ACHN (cell line): ENCODE measurements at regions not wholly inside any gene's neighbourhood (a gene's known extent, or its start where the extent isn't known, plus 50 kb on each side); places are given as distances from the start of the nearest gene placed in this dataset.

Source experiments
- DNase-seq: peaks from one replicate; pipeline ENCODE4 v3.0.0-alpha.2; 2015
- in situ Hi-C: cut with HindIII; loops from 2 replicates; pipeline ENCODE4 v1.10.0; 2017; ENCODE audit warnings: low sequenced_read_pairs, low pct_ligation_motif_present, low pct_unique_long_range_greater_than_20kb

DNA sequence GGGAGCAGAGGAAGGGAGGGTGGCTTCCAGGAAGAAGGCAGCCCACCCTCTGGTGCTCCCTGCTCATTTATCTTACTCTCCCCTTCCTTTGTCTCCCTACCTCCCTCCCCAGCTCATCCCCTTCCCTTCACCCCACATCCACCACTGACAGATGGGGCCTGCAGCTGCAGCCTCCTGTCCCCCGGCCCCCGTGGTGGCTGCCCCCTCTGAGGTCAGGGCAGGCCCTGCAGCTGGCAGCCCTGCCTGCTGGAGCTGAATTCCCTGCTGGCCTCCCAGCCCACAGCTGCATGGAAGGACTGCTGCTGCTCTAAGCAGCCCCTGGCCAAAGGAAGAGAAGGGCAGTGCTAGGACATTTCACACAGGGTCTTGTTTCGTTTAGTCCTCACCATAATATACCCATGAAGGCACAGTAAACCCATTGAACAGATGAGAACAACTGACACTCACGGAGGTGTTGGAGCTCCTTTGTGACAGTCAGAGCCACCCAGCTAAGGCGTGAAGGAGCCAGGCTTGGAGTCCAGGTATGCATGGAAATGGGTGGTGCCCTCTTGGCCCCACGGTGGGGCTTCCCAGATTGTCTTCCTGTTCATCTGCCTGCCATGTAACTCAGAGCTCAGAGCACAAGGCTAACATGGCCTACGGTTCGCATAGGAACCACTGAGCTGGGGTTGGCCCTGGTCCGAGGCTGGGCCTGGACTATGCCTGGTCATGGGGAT lies 121.7 kb upstream of the PRR20G start:
- in situ Hi-C loops = no loop called here
- DNase-seq = no peak

DNA sequence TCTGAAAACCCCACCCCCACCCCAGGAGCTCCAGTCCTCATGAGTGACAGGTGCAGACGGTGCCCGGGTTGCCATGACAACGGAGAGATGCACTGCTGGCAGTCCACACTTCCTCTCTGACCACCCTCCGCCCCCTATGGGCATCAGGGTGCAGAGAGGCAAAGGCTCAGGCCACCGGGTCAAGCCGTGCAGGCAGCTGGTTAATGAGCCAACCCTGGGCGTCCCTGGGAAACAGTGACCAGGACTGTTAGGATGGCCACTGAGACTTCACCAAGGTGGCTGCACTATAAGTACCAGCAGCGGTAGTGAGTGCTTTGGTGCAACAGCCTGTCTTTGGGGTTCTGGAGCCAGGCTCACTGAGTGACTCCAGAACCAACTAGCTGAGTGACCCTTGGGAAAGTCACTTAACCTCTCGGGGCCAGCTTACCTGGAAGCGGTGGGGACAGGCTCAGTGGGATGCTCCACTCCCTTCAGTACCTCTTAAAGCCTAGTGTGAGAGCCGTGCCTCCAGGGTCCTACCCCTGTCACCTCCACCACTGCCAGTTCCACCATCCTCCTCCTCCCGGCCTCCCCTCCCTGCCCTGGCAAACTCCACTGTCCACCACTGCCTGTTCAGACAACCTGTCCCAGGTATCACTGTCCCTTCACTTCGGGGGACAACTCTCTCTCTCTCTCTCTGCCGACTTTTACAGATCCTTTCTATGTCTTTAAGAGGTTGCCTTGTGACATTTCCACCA lies 121.0 kb upstream of the PRR20G start:
- no peak for DNase-seq

DNA sequence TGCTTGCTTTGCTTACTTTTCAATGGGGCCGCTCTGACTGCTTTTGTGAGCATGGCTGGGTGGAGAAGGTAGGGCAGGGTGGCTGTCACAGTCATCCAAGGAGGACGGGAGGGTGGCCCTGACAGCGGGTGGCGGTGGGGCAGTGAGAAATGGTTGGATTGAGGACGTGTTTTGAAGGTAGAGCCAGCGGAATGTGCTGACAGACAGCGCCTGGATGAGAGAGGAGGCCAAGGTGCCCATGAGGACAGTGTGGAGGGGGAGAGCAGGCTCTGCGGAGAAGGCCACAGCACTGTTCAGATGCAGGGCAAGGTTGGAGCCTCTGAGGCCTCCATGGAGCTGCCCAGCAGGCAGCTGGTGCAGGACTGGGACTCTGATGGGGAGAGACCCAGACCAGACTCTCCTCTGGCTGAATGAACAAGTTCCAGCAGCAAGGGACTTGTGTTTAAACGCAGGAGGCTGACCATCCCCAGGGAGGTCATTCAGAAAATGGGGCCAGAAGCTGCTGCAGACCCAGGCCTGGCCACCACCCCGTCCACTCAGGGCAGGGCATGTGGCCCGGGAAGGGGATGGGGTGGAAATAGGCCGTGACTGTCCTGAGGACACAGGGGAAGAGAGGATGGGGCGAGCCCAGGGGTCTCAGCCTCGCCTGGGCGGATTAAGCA lies 120.3 kb upstream of the PRR20G start:
- no peak for DNase-seq
- in situ Hi-C loops = no loop called here

More for the DNA sequence above, 121.0 kb upstream of the PRR20G start:
- in situ Hi-C loops = no loop called here

DNA sequence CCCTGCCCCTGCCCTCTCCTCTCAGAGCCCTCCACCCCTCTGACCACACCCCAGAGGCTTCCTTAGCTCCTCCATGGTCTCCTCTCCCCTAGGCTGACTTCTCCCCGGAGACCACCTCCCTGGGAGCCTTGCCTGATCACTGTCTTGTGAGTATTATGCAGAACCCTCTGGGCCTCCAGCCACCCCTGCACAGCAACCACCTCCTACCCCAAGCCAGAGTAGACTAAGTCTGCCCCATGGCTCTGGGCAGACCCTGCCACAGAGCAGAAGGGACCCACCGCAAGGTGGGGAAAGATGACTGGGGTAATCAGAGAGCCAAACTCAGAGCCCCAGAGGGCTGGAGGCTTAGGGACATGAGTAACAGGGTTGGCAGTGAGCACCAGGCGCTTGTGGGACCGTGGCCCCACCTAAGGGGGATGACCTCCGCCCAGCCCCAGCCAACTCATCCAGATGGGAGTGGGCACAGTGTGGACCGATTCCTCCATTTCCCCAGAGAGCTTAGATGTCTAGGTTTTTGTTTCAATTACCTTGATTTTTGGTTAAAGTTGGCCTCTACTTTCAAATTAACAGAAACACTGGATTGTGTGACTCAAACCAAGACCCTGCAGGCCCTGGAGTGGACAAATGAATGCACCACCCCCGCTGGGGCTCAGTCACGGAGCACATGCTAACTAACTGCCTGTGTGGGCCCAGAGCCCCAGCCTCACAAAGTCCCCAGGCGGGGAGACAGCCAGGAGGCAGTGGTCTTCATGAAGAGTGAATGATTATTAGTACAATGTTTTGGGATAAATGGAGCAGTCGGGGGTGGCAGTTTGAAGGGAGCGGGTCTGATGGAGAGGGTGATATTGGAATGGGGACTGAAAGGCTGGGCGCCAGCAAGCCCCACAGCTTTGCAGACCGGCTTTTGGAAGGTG lies 119.4 kb upstream of the PRR20G start:
- in situ Hi-C loops = no loop called here
- DNase-seq = no peak

DNA sequence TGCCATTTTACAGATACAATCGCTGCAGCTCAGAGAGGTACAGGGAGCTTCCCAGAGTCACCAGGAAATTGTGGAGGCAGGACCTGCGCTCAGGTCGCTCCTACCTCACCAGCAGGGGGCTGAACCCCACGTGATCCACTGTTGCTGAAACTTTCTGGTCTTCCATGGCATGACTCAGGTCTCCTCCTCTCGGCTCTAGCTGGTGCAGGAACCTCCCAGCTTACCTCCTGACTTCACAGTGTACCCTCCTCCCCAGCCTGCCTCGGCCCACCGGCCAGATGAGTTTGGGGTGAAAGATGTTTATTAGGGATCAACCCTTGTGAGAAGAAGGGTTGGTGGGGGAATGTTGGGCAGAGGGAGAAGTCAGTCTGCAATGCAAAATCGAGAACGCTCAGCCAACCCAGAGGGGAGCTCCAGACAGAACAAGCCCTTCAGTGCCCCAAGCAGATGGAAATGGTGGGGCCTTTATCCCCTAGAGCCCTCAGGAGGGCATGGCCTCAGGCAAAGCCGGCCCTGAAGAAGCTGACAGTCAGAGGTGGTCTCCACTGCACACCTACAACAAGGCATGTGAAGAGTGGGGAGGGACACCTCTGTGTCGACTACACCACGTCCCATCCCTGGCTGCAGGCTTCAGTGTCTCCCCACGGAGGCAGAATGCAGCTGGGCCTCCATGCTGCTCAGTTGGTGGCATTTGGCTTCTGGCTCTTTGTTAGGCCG lies 118.6 kb upstream of the PRR20G start:
- DNase-seq = peak; percentile 44

DNA sequence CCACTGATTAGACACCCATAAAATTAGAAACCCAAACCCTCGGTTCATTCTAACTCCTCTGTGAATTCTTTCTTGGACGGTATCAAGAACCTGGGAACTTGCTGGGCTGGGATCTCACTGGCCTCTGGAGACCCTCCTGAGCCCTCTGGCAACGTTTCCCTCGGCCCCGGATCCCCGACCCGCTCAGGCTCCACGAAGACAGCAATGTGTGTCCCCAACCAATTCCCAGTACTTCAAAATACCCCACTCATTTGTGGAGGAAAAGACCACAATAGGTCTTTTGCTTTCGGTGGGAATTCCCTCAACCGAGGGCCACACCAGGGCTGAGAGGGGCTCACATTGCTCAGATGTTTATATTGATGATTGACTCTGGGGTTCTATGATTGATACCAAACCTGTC lies 117.9 kb upstream of the PRR20G start:
- DNase-seq = no peak
- in situ Hi-C loops = no loop called here

More for the DNA sequence above, 118.6 kb upstream of the PRR20G start:
- in situ Hi-C loops = no loop called here

DNA sequence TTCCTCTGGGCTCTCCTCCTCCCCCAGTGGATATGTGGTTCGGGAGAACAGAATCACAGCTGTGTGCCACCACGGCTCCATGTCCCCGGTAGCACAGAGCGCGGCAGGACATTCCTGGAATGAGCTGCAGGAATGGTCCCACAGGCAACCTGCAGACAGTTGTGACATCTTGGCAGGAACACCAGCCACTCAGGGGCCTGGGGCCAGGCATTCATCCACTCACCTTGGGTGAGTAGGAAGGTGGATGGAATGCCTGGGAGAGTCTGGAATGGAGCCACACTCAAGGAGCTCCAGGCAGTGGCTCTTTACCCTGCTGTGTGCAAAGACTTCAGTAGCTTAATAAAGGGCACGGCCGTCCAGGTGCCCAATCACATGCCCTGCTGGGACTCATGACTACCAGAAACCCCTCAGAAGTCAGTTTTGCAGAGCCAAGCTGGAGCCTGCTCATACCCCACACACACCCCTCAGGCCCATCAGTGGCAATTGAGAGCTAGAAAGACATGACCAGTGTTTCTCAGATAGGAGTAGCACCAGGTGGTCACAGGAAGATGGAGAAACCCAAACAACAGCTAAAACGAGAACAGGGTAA lies 117.3 kb upstream of the PRR20G start:
- in situ Hi-C loops = no loop called here
- DNase-seq = no peak

DNA sequence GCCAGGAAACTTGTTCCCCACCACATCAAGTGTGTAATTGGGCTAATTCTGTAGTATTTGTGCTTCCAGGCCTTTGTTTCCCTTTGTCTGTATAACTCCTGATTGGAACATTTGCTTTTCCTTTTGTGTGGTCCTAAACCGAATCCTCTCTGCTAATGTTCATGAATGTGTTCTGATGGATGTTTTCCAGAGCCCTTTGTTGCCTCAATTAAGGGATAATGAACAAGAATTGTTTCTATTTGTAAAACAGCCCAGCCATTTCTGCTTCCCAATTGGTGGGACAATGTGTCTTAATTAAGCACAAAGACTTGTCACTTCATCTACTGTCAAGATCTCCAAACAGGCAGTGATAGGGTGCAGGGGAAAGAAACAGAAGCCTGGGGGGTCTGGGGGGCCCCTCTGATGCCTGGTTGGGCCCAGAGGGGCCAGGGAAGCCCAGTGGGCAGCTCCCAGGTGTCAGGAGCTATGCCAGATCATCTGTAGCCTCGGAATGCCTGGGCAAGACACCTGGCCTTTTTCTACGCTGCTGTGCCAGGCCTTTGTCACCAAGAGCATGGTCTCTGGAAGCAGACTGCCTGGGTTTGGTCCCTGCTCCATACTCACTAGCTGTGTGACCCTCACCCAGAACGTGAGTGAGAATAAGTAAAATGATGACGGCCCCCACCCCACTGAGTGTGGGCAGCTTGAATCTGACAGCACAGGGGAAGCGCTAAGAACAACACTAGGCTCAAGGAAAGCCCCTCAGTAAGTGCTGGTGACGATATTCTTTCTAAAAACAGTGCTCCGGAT lies 116.6 kb upstream of the PRR20G start:
- in situ Hi-C loops = no loop called here
- no peak for DNase-seq

DNA sequence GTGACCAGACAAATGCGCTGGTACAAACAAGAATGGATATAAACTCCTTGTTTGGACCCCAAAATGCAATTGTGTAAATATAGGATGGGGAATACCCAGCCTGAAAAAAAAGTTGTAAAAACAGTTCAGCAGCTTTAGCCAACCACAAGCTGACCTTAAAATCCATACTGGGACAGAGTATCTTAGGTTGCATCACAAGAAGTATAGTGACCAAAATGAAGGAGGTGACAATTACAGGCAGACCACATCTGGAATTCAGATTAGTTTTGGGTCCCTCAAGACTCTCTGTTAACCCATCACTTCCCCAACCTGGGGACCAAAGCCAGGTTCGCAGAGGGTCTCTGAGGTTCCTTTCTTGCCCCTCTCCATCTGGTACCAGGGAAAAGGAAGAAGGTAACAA lies 115.9 kb upstream of the PRR20G start:
- DNase-seq = no peak
- in situ Hi-C loops = no loop called here

DNA sequence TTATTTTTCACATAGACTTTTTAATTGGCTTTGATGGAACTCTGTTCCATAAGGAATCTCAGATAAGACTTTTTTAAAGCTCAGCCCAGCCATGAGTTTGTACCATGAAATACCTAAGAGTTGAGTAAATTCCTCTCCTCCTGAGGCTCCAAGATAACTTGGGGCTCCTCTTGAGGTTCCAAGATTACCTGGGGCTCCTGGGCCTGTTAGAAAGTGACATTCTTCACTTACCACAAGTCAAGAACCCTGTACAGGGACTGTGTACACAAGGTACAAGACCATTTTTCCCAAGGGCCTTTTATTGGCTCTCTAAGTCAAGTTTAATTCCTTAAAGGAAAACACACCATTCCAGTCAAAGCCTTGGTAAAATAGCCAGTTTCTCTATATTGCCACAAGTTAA lies 111.3 kb upstream of the PRR20G start:
- in situ Hi-C loops = no loop called here
- no peak for DNase-seq

DNA sequence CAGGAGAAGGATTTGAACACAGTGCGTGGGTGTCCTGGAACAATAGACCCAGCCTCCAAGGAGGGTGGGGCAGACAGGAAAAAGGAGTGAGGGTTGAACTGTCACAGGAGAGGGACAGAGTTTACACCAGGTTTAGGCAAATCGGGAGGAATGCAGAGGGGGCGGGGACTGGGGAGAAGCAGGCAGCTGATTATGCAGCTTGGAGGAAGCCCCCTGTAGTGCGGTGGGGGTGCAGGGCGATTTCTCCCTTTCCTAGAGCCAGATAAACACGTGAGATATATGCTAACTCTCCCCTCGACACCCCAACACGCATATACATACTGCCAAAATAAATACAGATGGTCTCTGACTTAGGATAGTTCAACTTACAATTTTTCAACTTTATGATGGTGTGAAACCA lies 108.6 kb upstream of the PRR20G start:
- DNase-seq = no peak
- in situ Hi-C loops = no loop called here

DNA sequence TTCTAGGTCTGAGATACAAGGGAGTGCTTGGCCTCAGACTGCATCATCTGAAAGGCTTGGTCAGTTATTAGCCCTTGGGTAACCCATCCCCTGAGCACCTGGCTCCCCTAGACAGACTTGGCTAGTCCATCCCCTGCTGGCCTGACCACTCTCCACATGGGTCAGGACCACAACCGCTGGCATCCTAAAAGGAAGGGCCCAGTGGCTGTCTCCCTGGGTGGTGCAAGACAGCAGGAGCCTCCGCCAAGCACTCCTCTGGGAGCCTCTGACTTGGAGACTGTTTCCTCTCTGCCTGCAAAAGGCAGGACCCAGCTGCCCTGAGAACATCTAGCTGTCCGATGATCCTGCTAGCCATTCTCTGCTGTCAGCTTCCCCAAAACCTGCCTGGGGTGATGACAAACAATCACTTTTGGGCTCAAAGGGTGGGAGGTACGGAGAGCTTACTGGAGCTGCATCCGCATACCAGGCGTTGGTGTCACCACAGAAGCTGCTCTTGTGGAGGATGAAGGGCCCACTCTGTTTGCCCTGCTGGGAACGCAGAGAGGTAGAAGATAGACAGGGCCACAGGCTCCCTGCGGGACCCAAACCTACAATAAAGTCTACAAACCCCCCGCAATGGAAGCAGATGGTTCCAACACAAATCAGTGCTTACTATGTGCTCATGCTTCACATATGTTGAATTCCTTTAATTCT lies 108.0 kb upstream of the PRR20G start:
- in situ Hi-C loops = no loop called here
- DNase-seq = no peak

DNA sequence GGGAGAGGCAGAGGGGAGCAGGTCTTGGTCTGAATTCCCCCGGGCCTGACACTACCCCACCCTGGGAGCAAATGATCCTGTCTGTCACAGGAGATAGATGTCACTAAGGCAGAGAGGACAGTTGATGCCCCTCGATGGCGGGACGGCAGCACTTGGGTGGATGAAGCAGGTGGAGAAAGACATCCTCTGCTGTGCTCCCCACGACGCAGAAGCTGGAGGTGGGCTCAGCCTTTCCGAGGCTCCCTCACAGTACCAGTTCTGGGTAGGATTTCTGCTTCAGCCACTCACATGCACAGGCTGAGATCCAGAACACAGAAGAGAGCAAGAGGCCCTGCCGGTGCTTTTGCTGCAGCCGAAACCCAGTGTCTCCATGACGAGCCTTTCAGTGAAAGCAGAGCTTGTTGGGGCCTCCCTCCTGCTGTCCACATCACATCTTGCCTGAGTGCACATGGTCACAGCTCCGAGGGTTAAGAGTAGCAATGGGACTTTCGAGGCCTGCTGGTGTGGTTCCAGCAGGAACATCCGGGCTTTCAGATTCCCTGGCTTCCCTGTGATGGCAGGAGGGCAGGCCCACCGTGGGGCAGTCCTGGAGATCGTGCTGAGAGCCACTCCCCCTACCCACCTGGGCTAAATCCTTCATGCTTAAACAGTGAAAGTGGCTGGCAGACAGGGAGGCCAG lies 107.3 kb upstream of the PRR20G start:
- in situ Hi-C loops = no loop called here
- DNase-seq = no peak

DNA sequence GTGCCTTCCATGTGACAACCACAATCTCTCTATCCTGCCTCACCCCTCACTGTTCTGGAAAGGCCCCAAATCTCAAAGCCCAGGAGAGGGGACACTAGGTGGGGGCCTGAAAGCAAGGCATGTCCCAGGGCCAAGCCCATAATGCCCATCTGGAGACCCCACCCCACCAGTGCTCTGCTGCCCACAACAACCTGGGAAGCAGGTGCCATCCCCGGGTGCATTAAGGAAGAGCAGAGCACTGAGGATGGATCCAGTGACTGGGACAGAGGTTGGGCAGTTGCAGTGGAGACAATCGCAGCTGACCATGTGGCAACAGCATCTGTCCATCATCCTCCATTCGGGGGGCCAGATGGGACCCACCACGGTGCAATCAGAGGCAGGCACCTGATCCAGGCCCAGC lies 106.2 kb upstream of the PRR20G start:
- DNase-seq = no peak
- in situ Hi-C loops = no loop called here

DNA sequence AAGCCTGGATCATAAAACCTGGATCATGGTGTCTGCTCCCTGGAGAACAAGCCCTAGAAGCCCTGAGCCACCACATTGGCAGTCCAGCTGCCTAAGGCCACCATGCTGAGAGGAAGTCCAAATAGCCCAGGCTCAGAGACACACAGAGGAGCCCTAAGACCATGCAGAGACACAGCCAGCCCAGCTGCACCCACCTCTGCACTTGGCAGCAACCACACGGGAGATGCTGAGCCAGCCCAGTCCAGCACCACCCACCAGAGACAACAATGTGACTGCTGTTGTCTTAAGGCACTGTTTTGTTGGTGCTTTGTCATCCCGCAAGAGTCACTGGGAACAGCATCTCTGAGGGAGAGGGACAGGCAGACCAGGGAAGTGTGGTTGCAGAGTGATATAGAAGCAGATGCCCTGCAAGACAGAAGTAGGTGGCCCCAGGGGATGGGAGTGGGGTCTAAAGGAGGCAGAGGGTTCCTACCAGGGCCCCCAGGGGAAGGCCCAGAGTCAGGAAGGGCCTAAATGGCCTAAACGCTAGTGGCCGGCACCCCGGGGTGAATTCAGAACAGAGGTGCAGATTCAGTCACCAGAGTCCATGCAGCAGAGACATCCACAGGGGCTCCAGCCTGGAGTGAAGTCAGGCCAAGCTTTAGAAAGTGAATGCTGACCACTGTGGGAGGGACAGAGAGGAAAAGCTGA lies 105.4 kb upstream of the PRR20G start:
- in situ Hi-C loops = no loop called here
- no peak for DNase-seq

DNA sequence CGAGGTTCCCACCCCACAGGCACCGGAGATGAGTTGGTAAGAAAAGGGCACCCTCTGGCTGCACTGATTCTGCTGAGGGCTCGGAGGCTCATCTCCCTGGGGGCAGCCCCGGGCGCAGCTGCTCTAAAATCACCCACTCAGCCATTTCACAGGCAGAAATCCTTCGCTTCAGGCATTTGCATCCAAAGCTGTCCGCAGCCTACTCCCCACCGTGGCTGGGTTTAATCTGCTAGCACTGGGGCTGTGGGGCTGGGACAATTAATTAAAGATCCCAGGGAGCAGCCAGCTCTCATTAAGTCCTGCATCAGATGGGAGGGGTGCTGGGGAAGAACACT lies 104.3 kb upstream of the PRR20G start:
- no peak for DNase-seq
- in situ Hi-C loops = no loop called here
